Right ventricle myocardium superior (tissue), 1 donor: ENCODE measurements at regions not wholly inside any gene's neighbourhood (a gene's known extent, or its start where the extent isn't known, plus 50 kb on each side); places are given as distances from the start of the nearest gene placed in this dataset.
"Not testable (repeated sequence)": the region's sequence is repeated elsewhere in the genome, so short reads cannot be mapped to it uniquely, and the experiment has no call there.

Experiments used
- ATAC-seq: fragments of 200-7000 bp; cut with Tn5 transposase; one replicate; pipeline ENCODE4 v1.9.1; 2020; ENCODE audit warnings: mild to moderate bottlenecking; ENCODE audit not compliant: poor library complexity
- DNase-seq: peaks from one replicate; pipeline ENCODE4 v3.0.0-alpha.2; 2020
- intact Hi-C: fragments of 100-400 bp; cut with DNase I; formaldehyde crosslinking; loops from one replicate; pipeline ENCODE4 v1.11.2; 2022
- donor health status: DM: no; HTN: yes; CAD: no; lungs with severe emphysema.

DNA sequence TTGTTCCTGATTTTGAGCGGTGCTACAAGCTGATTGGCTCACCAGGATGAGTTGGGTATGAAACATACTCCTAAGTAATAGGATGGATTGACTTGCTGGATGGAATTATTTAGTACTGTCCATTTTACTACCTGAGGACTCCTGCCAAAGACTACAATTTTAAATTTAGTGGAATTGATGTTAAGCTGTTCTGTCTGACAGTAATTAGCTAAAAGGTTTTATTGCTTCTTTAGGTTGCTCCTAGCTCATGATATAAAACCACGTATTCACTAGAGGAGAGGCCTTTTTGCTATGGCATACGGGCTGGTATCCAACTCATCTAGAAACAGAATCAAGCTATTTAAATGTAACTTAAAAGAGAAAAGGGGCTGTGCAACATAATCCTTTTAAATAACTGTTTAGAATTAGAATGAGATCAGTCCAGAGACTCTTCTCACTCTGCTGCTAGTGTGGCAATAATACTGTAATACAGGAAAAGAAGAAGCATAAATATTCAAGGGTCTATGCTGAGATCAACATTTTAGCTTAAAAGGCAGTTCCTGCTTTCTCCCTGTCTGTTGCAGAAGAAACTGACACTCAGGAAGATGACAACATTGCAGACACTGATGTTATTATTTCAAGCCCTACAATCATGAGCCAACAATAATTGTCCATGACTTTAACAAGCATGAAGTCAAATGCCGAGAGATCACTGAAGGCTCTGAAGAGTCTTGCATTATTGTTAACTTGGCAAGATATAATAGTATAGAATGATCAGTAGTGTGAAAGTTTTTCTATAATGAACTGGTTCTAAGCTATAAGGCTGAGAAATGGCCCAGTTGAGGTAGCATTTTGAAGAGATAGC, 258.7 kb upstream of the ADGRL4 start:
- DNase-seq = no peak
- intact Hi-C loops = no loop called here
- ATAC-seq = no peak

DNA sequence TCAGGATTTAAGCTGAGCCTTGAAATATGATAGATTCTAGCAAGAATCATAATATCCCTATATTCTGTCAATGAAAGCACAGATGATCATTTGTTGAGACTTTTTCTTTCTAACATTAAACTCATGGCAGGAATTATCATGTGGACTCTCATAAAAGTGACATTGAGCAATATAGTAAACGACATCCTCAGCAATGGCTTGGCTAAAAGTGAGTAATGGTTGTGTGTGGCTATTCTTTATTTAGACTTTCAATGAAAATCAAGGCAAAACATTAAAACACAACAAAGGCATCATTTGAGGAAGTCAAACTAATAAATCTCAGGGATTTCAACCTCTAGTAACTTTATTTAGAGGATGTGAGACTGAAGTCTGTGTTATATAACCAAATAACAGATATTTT, 257.8 kb upstream of the ADGRL4 start:
- no peak for DNase-seq
- intact Hi-C loops = no loop called here
- ATAC-seq = no peak

DNA sequence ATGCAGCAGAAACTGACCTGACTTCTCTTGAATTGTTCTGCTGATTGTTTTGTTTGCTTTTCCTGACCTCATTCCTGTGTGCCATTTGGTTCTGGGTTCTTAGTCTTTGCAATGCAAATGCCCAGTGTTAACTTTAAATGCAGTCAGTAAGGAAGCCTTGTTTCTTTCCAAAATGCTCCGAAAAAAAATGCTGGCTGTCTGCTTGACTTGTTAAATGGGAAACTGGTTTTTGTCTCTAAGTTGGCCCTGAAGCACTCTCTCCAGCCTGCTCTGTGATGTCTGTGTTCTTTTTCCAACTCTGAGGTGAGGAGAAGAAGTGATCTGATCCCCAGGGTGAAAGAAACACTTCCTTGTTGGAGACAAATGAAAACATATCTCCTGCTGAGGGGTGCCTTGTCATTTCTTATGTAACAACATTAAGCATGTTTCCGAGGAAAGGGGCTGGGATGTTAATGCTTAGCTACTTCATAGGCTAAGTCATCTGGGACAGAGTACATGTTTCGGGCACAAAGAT, 256.3 kb upstream of the ADGRL4 start:
- intact Hi-C loops = no loop called here
- ATAC-seq = no peak

DNA sequence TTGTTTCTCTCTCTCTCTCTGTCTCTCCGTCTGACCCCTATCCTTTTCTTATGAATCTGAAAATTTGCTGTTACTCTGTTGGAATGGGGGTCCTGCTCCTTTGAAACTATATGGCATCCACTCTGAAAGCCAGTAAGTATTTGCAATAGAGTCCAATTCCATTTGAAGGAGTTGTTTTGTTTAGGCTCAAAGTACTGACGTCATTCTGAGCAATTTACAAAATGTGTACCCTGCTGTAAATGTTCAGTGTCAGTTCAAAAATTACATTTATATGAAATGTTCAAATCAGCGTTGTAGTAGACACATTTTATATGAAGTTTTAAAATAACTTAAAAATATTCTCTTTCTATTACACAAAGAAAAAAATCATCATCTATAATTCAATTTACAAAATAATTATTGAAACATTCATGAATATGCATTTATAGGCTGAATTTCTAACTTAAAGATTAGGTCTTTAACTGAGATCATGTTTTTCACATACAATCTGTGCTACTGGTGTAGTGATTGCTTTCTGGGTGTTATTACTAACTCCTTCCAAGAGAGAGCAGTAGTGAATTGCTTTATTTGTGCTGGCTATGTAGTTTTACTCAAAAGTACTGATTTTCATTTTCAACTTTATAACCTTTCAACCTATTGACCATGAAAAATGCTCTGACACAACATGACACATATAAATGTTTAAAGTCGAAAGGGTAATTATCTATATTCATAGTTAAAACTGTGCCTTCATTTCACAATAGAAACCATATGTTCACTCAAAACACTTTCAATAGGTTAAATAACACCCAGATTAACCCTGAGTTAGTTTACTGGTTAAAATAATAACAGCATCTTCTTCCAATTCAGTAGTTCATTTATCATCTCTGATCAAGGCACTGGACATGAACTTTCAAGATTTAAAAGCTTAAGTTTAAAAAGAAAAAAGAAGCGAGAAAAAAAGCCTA, 253.1 kb upstream of the ADGRL4 start:
- ATAC-seq = no peak
- no peak for DNase-seq
- intact Hi-C loops = no loop called here

More for the DNA sequence above, 256.3 kb upstream of the ADGRL4 start:
- no peak for DNase-seq

DNA sequence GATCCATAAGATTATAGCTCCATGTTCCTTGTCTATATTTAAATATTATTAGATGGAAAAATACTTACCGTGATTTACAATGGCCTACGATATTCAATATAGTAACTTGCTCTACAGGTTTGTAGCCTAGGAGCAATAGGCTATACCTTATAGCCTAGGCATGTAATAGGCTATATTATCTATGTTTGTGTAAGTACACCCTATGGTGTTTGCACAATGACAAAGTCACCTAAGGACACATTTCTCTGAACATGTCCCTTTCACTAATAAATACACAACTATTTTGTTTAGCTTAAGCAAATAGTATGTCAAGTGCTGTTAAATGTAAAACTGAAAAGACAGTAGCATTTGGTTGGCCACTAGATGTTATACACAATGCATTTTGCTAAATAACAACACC, 248.9 kb upstream of the ADGRL4 start:
- DNase-seq = no peak
- intact Hi-C loops = no loop called here
- no peak for ATAC-seq

- ATAC-seq = no peak
- intact Hi-C loops = no loop called here
- DNase-seq = no peak
These were observed 246.1 kb upstream of the ADGRL4 start for GRCh38 chr1:79252598-79252997.

GRCh38 chr1:79239840-79240239, 233.3 kb upstream of the ADGRL4 start:
- DNase-seq (no peak), ATAC-seq (no peak)
- intact Hi-C loops = no loop called here

GRCh38 chr1:79235301-79236002, 228.9 kb upstream of the ADGRL4 start:
- ATAC-seq (no peak), DNase-seq (no peak)
- intact Hi-C loops = no loop called here

- intact Hi-C loops = no loop called here
- DNase-seq = no peak
- no peak for ATAC-seq
These were observed 226.3 kb upstream of the ADGRL4 start for GRCh38 chr1:79232818-79233217.

DNA sequence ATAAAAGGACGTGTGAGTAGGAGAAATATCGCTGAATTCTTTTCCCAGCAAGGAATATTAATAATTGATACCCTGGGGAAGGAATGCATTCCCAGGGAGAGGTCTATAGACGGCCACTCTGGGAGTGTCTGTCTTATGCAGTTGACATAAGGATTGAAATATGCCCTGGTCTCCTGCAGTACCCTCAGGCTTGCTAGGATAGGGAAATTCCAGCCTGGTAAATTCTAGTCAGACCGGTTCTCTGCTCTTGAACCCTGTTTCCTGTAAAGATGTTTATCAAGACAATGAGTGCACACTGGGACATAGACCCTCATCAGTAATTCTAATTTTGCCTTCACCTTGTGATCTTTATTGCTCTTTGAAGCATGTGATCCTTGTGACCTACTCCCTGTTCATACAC, 224.2 kb upstream of the ADGRL4 start:
- intact Hi-C loops, DNase-seq, ATAC-seq: not testable (repeated sequence)

DNA sequence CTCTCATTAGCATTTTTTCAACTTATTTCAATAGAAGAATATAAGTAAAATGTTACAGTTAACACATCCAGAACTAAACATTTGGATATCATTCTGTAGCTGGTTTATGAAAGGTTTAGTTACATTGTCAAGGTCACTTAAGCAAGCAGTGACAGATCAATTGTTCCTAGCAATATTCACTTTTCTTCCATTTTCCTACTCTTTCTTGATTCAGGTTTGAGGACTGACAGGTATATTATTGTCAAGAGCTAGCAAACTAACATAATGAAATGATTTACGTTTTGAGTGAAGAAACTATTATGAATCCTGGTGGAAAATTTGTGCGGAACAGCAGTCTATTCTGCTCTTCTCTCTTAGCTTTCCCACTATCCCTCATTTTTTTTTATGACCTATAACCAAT, 220.4 kb upstream of the ADGRL4 start:
- ATAC-seq (no peak), DNase-seq (no peak)
- intact Hi-C loops = no loop called here

GRCh38 chr1:79224537-79224936, 218.0 kb upstream of the ADGRL4 start:
- intact Hi-C loops = no loop called here
- ATAC-seq = no peak

DNA sequence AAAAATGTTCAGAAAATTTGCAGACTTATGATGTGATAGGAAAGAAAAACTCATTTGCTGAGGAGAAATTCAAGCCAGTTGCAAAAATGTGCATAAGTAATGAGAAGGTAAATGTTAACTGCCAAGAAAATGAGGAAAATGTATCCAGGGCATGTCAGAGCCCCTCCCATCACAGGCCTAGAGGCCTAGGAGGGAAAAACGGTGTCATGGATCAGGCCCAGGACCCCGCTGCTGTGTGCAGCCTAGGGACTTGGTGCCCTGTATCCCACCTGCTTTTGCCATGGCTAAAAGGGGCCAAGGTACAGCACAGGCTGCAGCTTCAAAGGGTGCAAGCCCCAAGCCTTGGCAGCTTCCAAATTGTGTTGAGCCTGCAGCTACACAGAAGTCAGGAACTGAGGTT, 214.0 kb upstream of the ADGRL4 start:
- ATAC-seq = no peak
- intact Hi-C loops = no loop called here
- no peak for DNase-seq

More at GRCh38 chr1:79224537-79224936, 218.0 kb upstream of the ADGRL4 start:
- DNase-seq = no peak

GRCh38 chr1:79215311-79215710, 208.8 kb upstream of the ADGRL4 start:
- intact Hi-C loops = no loop called here
- no peak for DNase-seq

DNA sequence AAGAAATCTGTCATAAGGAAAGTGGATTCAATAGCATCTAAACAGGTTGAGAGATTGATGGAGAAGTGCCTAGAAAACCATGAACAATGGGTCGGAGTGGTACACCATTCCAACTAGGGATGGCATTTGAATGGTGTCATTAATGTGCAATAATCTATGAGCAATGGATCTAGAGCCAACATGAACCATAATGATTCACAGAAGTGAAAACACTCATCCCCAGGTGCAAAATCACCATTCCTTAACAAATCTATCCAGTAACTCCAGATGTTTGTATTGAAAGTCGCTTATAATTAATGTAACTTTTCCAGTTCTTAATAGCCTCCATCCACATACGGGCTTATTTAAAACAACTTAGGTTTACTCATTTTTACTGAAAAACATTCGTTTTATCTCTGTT, 201.3 kb upstream of the ADGRL4 start:
- no peak for DNase-seq
- intact Hi-C loops = no loop called here
- ATAC-seq = no peak

More at GRCh38 chr1:79215311-79215710, 208.8 kb upstream of the ADGRL4 start:
- no peak for ATAC-seq

DNA sequence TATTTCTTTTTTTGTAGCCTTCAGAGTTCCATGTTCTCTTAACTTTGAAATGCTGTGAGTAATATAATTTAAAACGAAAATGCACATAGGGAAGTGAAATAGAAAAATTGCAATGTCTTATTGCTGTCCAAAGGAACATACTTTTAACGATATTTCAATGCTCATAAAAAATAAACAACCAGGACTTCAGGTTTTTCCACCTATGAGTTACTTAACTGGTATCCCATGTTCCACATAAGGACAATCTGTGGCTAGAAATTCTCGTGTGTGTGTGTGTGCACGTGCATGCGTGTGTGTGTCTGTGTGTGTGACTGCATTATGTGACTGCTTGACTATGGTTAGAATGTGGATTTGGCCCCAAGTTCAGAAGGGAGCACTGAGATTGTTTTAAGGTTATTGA, 200.8 kb upstream of the ADGRL4 start:
- intact Hi-C loops = no loop called here
- no peak for DNase-seq
- ATAC-seq = no peak

- intact Hi-C loops = no loop called here
- ATAC-seq (no peak), DNase-seq (no peak)
These were observed 198.4 kb upstream of the ADGRL4 start for GRCh38 chr1:79204779-79205479.

- intact Hi-C loops = loop anchor here (5.0 kb wide), 1 partner anchor 357 kb away; no protein-coding TSS in a partner anchor
- DNase-seq (no peak), ATAC-seq (no peak)
These were observed 192.3 kb upstream of the ADGRL4 start for GRCh38 chr1:79198832-79199231.
